ENCODE measurements at regions not wholly inside any gene's neighbourhood (a gene's known extent, or its start where the extent isn't known, plus 50 kb on each side); places are given as distances from the start of the nearest gene placed in this dataset.

GRCh38 chr6:112433457-112433856, 86.3 kb downstream of the RFPL4B start:
- TF ChIP-seq POLR2A (IDR thresholded peaks at IDR 0.05; ENCODE audit: low read length) (no peak), GATA1 (IDR thresholded peaks at IDR 0.05; ENCODE audit: low read depth, low read length) (no peak)
